Effector memory CD4-positive, alpha-beta T cell (primary cell): ENCODE measurements at regions not wholly inside any gene's neighbourhood (a gene's known extent, or its start where the extent isn't known, plus 50 kb on each side); places are given as distances from the start of the nearest gene placed in this dataset.
"Not testable (repeated sequence)": the region's sequence is repeated elsewhere in the genome, so short reads cannot be mapped to it uniquely, and the experiment has no call there.

ENCODE experiments used
- DNase-seq, 3 donors: peaks; one replicate each; pipeline ENCODE4 v3.0.0-alpha.2; 2020
- H3K27ac ChIP-seq: 2 replicates; pipeline ENCODE4 v1.7.0; 2013; ENCODE audit warnings: mild to moderate bottlenecking, low read length, moderate library complexity; ENCODE audit not compliant: insufficient read depth, poor library complexity, severe bottlenecking
- H3K27me3 ChIP-seq: replicated peaks from 2 replicates; pipeline ENCODE4 v1.7.0; 2013; ENCODE audit warnings: mild to moderate bottlenecking, low read length; ENCODE audit not compliant: insufficient read depth, control insufficient read depth, poor library complexity, severe bottlenecking
- H3K36me3 ChIP-seq: 2 replicates; pipeline ENCODE4 v1.7.0; 2013; ENCODE audit warnings: mild to moderate bottlenecking, low read length, moderate library complexity; ENCODE audit not compliant: control insufficient read depth, insufficient read depth
- H3K4me1 ChIP-seq: 2 replicates; pipeline ENCODE4 v1.7.0; 2013; ENCODE audit warnings: low read length, mild to moderate bottlenecking; ENCODE audit not compliant: control insufficient read depth, insufficient read depth, poor library complexity, severe bottlenecking
- H3K4me3 ChIP-seq: 2 replicates; pipeline ENCODE4 v1.7.0; 2013; ENCODE audit warnings: low read length, low read depth, mild to moderate bottlenecking; ENCODE audit not compliant: insufficient read depth, poor library complexity, severe bottlenecking
- H3K9me3 ChIP-seq: 2 replicates; pipeline ENCODE4 v1.7.0; 2013; ENCODE audit warnings: mild to moderate bottlenecking, low read length, moderate library complexity; ENCODE audit not compliant: control insufficient read depth

DNA sequence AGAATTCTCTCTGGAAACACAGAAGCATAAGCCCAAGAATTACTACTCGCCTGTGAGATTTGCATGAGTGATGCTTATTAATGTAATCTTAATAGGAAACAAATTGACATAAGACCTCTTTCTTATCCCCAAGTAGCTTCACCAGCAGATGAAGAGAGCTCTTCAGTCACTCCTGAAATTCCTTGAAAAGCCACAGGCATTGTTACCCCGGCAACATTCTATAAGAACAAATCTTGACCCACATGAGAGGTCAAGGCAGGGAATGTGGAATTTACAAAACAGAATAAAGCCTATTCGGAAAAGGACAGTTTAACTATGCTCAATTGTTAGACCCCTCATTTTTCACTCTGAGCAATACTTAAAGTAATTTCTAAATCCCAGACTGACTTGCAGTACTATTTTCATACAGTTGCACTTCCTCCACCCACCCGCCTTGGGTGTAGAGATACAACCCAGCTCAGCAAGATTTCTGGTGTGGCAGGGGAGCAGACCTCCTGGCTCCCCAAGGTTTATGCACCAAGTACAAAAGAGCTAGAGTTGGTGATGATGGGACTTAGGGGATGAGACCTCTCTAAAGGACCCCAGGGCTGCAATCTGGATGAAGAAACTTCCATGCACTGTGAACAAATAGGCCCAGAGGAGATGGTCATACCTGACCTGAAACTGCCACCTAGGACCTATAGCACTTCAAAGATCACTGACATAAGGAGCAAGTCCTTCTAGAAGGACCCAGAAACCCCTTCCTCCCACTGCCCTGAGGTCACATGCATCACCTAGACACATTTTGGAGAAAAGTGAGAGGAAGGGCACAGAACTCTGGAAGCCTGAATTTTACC, 242.1 kb downstream of the ZNF608 start:
- H3K4me1 ChIP-seq, result no peaks in the 10 kb centered on the region
- no peak for DNase-seq
- H3K36me3 ChIP-seq, result no peaks in the 10 kb centered on the region
- no peaks in the 10 kb centered on the region for H3K9me3 ChIP-seq
- no peak overlapping the region for H3K27ac ChIP-seq
- no peak overlapping the region for H3K4me3 ChIP-seq
- H3K27me3 ChIP-seq, result no peaks in the 10 kb centered on the region

- Histone ChIP-seq H3K27me3 (no peaks in the 10 kb centered on the region), H3K36me3 (no peaks in the 10 kb centered on the region), H3K4me1 (no peaks in the 10 kb centered on the region), H3K27ac (no peak overlapping the region), H3K9me3 (no peaks in the 10 kb centered on the region), H3K4me3 (no peak overlapping the region)
- DNase-seq, result no peak
Observed at GRCh38 chr5:124502551-124502950, 243.9 kb downstream of the ZNF608 start.

GRCh38 chr5:124499818-124500217, 246.6 kb downstream of the ZNF608 start:
- H3K36me3 ChIP-seq, result not testable (repeated sequence)

DNA sequence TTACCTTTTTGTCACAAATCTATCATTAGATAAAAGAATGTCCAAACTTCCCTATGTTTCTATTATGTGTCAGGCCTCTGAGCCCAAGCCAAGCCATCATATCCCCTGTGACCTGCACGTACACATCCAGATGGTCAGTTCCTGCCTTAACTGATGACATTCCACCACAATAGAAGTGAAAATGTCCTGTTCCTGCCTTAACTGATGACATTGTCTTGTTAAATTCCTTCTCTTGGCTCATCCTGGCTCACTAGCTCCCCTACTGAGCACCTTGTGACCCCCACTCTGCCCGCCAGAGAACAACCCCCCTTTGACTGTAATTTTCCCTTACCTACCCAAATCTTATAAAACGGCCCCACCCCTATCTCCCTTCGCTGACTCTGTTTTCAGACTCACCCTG, 249.5 kb downstream of the ZNF608 start:
- H3K9me3 ChIP-seq, H3K4me1 ChIP-seq, H3K4me3 ChIP-seq, H3K27me3 ChIP-seq, H3K36me3 ChIP-seq, DNase-seq, H3K27ac ChIP-seq: not testable (repeated sequence)

More at GRCh38 chr5:124499818-124500217, 246.6 kb downstream of the ZNF608 start:
- H3K9me3 ChIP-seq, DNase-seq, H3K27me3 ChIP-seq, H3K4me1 ChIP-seq, H3K4me3 ChIP-seq, H3K27ac ChIP-seq: not testable (repeated sequence)

DNA sequence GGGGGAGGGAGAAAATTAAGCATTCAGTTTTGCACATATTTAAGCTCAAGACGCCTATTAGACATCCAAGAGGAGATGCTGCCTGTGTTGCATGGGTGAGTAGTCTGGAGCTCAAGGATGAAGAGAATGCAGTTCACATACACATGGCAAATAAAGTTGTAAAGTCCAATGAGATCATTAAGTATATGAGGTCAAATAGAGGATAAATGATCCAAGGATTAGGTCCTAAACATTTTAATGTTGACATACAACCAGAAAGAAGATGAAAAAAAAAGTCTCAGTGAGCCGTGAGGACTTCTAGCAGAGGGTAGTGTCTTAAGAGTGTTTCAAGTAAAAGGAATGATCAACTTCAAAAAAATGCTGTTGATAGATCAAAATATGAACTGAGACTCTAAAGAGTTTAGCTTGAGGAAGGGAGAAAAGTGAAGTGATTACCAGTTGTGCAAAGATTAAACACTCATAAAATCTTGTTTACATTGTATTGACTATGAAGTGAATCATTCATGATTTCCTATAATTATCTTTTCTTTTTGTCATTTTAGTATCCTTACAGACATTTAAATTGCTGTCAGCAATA, 251.8 kb downstream of the ZNF608 start:
- DNase-seq, result no peak
- Histone ChIP-seq H3K9me3 (no peaks in the 10 kb centered on the region), H3K36me3 (no peaks in the 10 kb centered on the region), H3K4me1 (no peaks in the 10 kb centered on the region), H3K27ac (no peak overlapping the region), H3K4me3 (no peak overlapping the region), H3K27me3 (no peaks in the 10 kb centered on the region)

DNA sequence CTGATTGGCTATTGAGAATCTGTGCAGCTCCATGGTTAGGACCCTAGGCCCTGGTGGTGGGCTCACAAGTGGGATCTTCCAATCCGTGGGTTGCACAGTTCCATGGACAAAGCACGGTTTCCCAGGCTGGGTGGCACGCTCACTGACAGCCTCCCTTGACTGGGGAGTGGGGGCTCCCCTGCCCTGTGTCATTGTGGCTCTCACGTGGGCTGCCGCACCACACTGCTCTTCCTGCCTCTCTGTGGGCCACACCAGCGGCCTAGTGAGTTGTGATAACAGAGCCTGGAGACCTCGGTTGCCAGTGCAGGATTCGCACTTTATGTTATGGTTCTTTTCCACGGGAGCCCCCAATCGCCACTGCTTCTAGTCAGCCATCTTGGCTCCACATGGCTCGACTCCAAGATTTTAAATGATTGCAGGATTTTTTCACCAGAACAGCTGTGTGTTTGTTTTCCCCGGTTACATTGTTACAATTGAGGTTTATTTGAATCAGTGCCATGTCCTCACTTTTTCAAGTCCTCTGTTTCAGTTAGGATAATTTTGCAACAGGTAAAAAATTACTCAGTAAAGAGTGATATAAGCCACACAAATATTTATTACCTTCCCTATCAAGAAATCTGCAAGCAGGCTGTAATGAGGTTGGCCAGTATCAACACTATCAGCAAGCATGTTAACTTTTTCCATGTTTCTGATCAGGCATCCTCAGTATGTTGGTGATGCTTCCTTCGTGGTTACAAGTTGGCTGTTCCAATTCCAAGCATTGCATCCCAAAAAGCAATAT, 253.8 kb downstream of the ZNF608 start:
- no peak overlapping the region for H3K4me3 ChIP-seq
- H3K27me3 ChIP-seq, result no peaks in the 10 kb centered on the region
- no peaks in the 10 kb centered on the region for H3K9me3 ChIP-seq
- H3K27ac ChIP-seq, result no peak overlapping the region
- no peaks in the 10 kb centered on the region for H3K4me1 ChIP-seq
- DNase-seq, result no peak
- no peaks in the 10 kb centered on the region for H3K36me3 ChIP-seq

DNA sequence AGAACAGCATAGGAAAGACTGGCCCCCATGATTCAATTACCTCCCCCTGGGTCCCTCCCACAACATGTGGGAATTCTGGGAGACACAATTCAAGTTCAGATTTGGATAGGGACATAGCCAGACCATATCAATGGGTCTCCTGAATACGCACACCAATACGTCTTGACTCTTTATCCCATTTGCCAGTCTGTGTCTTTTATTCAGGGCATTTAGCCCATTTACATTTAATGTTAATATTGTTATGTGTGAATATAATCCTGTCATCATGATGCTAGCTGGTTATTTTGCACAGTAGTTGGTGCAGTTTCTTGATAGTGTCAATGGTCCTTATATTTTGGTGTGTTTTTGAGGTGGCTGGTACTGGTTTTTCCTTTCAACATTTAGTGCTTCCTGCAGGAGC, 256.1 kb downstream of the ZNF608 start:
- not testable (repeated sequence) for H3K36me3 ChIP-seq, H3K4me1 ChIP-seq, H3K27ac ChIP-seq, H3K9me3 ChIP-seq, DNase-seq, H3K4me3 ChIP-seq, H3K27me3 ChIP-seq

GRCh38 chr5:124481419-124481818, 265.0 kb downstream of the ZNF608 start:
- Histone ChIP-seq H3K9me3 (no peaks in the 10 kb centered on the region), H3K27ac (no peak overlapping the region), H3K4me1 (no peaks in the 10 kb centered on the region), H3K27me3 (no peaks in the 10 kb centered on the region), H3K4me3 (no peak overlapping the region), H3K36me3 (no peaks in the 10 kb centered on the region)
- no peak for DNase-seq

DNA sequence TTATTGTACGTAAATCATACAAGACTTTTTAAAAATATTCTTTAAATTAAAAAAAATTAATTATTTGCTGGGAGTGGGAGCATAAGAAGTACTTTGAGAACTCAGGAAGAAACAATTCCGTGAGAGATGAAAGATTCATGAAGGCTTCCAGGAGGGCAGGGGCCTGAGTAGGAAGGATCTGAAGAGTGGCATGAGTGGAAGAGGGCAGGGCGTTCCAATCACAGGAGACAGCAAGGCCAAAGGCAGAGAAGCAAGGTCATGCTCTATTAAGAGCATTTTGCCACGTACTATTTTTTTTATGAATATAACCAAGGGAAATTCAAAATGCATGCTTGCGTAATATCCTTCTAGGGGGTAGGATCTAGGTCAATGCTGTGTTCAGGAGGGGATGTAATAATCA, 265.5 kb downstream of the ZNF608 start:
- Histone ChIP-seq H3K4me3 (no peak overlapping the region), H3K4me1 (no peaks in the 10 kb centered on the region), H3K27me3 (no peaks in the 10 kb centered on the region), H3K9me3 (no peaks in the 10 kb centered on the region), H3K36me3 (no peaks in the 10 kb centered on the region), H3K27ac (no peak overlapping the region)
- no peak for DNase-seq

DNA sequence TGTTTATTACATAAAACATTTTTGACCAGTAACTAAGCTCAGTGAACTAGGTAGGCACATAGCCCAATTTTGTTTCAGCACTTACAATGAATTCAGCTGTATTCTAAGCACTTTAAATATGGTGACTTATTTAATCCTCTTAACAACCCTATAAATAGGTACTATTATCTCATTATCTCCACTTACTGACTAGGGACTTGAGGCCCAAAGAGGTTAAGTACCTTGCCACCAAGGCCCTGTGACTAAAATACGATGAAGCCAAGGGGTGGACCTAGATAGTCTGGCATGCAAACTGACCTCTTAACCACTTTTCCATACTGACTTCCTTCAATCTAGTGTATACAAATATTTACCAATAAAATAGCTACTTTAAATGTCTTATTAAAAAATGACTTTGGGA, 266.4 kb downstream of the ZNF608 start:
- Histone ChIP-seq H3K27me3 (no peaks in the 10 kb centered on the region), H3K9me3 (no peaks in the 10 kb centered on the region), H3K4me3 (no peak overlapping the region), H3K27ac (no peak overlapping the region), H3K4me1 (no peaks in the 10 kb centered on the region), H3K36me3 (no peaks in the 10 kb centered on the region)
- no peak for DNase-seq
